ENCODE measurements at regions not wholly inside any gene's neighbourhood (a gene's known extent, or its start where the extent isn't known, plus 50 kb on each side); places are given as distances from the start of the nearest gene placed in this dataset.

DNA sequence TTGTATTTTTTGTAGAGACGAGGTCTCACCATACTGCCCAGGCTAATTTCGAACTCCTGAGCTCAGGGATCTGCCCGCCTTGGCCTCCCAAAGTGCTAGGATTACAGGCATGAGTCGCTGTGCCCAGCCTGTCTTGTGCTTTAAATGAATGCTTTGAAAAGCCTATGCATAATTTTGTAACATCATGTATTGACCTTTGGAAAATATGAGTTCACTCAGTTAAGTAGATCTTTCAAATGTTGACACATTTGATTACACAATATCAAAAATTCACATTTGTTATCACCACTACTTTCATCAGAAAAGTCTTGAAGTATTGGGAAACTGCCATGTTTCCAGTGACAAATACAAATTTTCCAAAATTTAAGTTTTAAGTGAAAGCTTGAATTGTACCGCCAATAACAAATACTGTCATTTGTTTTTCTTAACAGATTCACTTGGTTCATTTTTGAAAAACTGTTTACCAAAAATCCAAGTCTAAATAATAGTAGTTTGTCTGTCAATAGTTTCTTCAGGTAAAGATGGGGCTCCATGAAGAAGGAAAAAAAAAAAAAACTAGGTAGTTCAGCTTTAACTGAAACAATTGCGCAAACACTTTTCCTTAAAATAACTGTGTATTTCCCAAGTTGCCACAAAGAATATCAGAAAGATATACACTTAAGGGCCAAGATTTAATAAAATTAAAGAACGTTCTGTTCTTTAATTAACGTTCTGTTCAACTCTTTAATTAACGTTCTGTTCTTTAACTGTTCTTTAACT is 233.2 kb upstream of the NR5A2 start:
- Histone ChIP-seq H3K27ac (peak overlapping the region in 1 of 4 donors; percentile 32), H3K4me1 (no peaks in the 10 kb centered on the region), H3K9me3 (no peaks in the 10 kb centered on the region), H3K36me3 (no peaks in the 10 kb centered on the region), H3K27me3 (no peaks in the 10 kb centered on the region), H3K4me3 (no peak overlapping the region)
- no peak for ATAC-seq (ENCODE audit: low FRiP score in 2 of 2)
- TF ChIP-seq POLR2A (IDR thresholded peaks at IDR 0.05) (no peak), POLR2AphosphoS5 (IDR thresholded peaks at IDR 0.05) (no peak), EP300 (IDR thresholded peaks at IDR 0.05) (peak in 1 of 4 donors; percentile 74)
- TF ChIP-seq, protein P1, sequence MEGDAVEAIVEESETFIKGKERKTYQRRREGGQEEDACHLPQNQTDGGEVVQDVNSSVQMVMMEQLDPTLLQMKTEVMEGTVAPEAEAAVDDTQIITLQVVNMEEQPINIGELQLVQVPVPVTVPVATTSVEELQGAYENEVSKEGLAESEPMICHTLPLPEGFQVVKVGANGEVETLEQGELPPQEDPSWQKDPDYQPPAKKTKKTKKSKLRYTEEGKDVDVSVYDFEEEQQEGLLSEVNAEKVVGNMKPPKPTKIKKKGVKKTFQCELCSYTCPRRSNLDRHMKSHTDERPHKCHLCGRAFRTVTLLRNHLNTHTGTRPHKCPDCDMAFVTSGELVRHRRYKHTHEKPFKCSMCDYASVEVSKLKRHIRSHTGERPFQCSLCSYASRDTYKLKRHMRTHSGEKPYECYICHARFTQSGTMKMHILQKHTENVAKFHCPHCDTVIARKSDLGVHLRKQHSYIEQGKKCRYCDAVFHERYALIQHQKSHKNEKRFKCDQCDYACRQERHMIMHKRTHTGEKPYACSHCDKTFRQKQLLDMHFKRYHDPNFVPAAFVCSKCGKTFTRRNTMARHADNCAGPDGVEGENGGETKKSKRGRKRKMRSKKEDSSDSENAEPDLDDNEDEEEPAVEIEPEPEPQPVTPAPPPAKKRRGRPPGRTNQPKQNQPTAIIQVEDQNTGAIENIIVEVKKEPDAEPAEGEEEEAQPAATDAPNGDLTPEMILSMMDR (IDR thresholded peaks at IDR 0.05), result no peak
- peak in 1 of 2 donors; percentile 51 for DNase-seq
- 71 to 79% methylated on average over 9 of the region's 9 CpGs for WGBS, 2 donors

DNA sequence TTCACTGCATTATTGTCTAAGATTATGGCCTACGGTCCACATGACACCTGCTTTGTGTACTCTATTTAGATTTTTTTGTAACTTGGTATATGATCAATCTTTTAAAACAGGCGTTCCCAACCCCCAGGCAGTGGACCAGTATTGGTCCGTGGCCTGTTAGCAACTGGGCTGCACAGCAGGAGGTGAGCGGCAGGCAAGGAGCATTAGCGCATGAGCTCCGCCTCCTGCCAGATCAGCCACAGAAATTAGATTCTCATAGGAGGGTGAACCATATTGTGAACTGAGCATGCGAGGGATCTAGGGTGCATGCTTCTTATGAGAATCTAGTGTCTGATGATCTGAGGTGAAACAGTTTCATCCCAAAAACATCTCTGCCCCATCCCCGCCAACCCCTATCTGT is 228.4 kb upstream of the NR5A2 start:
- DNase-seq (peak in 1 of 2 donors; percentile 3), ATAC-seq (ENCODE audit: low FRiP score in 2 of 2) (no peak)
- H3K27ac ChIP-seq, result no peak overlapping the region
- no peaks in the 10 kb centered on the region for H3K4me1 ChIP-seq
- no peaks in the 10 kb centered on the region for H3K9me3 ChIP-seq
- TF ChIP-seq EP300 (IDR thresholded peaks at IDR 0.05) (no peak), POLR2A (IDR thresholded peaks at IDR 0.05) (no peak), POLR2AphosphoS5 (IDR thresholded peaks at IDR 0.05) (no peak)
- TF ChIP-seq, protein P1 (IDR thresholded peaks at IDR 0.05), result no peak
- no peaks in the 10 kb centered on the region for H3K36me3 ChIP-seq
- no peaks in the 10 kb centered on the region for H3K27me3 ChIP-seq
- no peak overlapping the region for H3K4me3 ChIP-seq
- WGBS, 2 donors, result 91 to 94% methylated on average over 8 of the region's 8 CpGs

DNA sequence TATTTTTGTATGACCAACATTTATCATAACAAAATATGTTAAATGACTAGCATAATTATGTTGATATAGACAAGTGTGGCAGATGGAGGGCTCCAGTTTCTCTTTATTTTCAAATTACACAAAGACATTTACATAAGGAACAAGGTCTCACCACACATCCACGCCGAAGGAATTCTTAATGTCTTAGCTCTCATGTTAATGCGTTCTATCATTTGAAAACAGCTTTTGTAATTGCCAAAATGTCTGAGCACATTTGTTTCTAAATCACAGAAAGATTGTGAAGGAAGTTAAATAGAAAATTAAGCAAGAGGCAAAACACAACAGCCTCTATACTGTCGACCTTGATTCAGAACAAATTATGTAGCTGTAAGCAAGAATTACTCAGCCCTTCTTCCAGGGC is 223.0 kb upstream of the NR5A2 start:
- 75 to 80% methylated on average over 4 of the region's 4 CpGs for WGBS, 2 donors
- no peak for DNase-seq
- Histone ChIP-seq H3K27me3 (no peaks in the 10 kb centered on the region), H3K9me3 (no peaks in the 10 kb centered on the region), H3K27ac (no peak overlapping the region), H3K36me3 (no peaks in the 10 kb centered on the region), H3K4me1 (no peaks in the 10 kb centered on the region), H3K4me3 (no peak overlapping the region)
- no peak for ATAC-seq (ENCODE audit: low FRiP score in 2 of 2)
- TF ChIP-seq EP300 (IDR thresholded peaks at IDR 0.05) (no peak), POLR2AphosphoS5 (IDR thresholded peaks at IDR 0.05) (no peak), POLR2A (IDR thresholded peaks at IDR 0.05) (no peak)
- TF ChIP-seq, protein P1 (IDR thresholded peaks at IDR 0.05), result no peak

DNA sequence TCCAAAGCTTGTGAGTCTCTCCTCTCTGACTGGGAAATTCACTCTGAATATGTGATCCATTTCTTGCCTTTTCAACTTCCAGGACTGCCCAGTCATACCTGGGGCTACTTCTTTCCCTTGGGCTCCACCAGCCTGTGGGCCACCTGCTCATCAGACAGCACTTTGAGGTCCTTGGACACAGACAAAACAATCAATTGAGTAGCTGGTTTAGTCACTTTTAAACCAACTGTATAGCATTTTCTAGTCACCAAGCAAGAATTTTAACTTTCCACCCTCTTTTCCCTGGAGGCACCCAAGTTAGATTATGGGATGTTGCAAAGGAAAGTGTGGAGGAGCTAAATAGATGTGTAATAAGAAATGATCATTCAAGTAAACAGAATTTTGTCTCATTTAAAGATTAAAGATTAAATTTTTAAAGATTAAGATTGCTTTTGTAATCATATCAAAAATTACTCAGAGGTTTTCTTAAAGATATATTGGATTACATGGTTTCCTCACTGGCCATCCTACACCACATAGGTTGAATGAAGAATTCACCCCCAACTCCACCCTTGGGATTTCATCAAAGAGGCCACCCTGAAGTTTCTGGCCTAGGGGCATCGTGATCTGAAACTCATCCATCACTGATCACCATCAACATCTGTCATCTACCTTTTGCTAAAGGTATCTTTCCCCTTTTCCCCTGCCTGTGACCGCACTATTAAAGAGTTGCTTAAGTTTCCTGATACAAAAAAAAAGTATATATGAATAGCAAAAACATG is 219.2 kb upstream of the NR5A2 start:
- H3K9me3 ChIP-seq, result no peaks in the 10 kb centered on the region
- TF ChIP-seq, protein P1 (IDR thresholded peaks at IDR 0.05), result no peak
- TF ChIP-seq POLR2AphosphoS5 (IDR thresholded peaks at IDR 0.05) (no peak), EP300 (IDR thresholded peaks at IDR 0.05) (no peak), POLR2A (IDR thresholded peaks at IDR 0.05) (no peak)
- no peak for DNase-seq
- no peak overlapping the region for H3K4me3 ChIP-seq
- no peaks in the 10 kb centered on the region for H3K36me3 ChIP-seq
- ATAC-seq (ENCODE audit: low FRiP score in 2 of 2), result no peak
- H3K4me1 ChIP-seq, result no peaks in the 10 kb centered on the region
- WGBS, 2 donors, result 62 to 72% methylated on average over 2 of the region's 2 CpGs
- no peaks in the 10 kb centered on the region for H3K27me3 ChIP-seq
- H3K27ac ChIP-seq, result no peak overlapping the region

Measured in upper lobe of left lung (tissue), 6 donors.